Spinal cord (tissue), 9 donors: ENCODE measurements at regions not wholly inside any gene's neighbourhood (a gene's known extent, or its start where the extent isn't known, plus 50 kb on each side); places are given as distances from the start of the nearest gene placed in this dataset.

Experiments
- DNase-seq, 6 donors: peaks; one replicate each; pipeline versions ENCODE4 v3.0.0 to v3.0.0-alpha.2; 2013 to 2015; ENCODE audit warnings: low spot score in 6 of 6, low read depth in 4 of 6
- H3K27ac ChIP-seq: one replicate; pipeline ENCODE4 v1.5.1; 2013; ENCODE audit warnings: low read depth, low read length, control low read depth
- H3K27me3 ChIP-seq: one replicate; pipeline ENCODE4 v1.6.1; 2013; ENCODE audit warnings: low read length; ENCODE audit not compliant: control insufficient read depth, insufficient read depth
- H3K36me3 ChIP-seq: one replicate; pipeline ENCODE4 v1.6.1; 2013; ENCODE audit warnings: low read length; ENCODE audit not compliant: control insufficient read depth, insufficient read depth
- H3K4me1 ChIP-seq: one replicate; pipeline ENCODE4 v1.6.1; 2013; ENCODE audit warnings: low read length; ENCODE audit not compliant: control insufficient read depth, insufficient read depth
- H3K4me3 ChIP-seq: one replicate; pipeline ENCODE4 v1.5.1; 2013; ENCODE audit warnings: low read depth, low read length, control low read depth
- H3K9me3 ChIP-seq: one replicate; pipeline ENCODE4 v1.6.1; 2013; ENCODE audit warnings: low read length; ENCODE audit not compliant: control insufficient read depth, insufficient read depth
- WGBS: methylation state at CpG from one replicate; pipeline ENCODE4 v1.1.5; 2013; ENCODE audit warnings: missing lambda C conversion rate; ENCODE audit not compliant: insufficient coverage; 5-methylcytosine and 5-hydroxymethylcytosine counted together
- donor health status: healthy.

- H3K4me1 ChIP-seq, result peaks cover 3% of the 10 kb centered on the region
- H3K9me3 ChIP-seq, result no peaks in the 10 kb centered on the region
- no peak overlapping the region for H3K27ac ChIP-seq
- no peaks in the 10 kb centered on the region for H3K27me3 ChIP-seq
- 80% methylated on average over 1 of the region's 1 CpG for WGBS
- peak in 1 of 6 donors; percentile 39 for DNase-seq
- H3K4me3 ChIP-seq, result no peak overlapping the region
- peaks cover 3% of the 10 kb centered on the region for H3K36me3 ChIP-seq
Observed at GRCh38 chr15:29962407-29962806, 120.3 kb upstream of the GOLGA8J start.

DNA sequence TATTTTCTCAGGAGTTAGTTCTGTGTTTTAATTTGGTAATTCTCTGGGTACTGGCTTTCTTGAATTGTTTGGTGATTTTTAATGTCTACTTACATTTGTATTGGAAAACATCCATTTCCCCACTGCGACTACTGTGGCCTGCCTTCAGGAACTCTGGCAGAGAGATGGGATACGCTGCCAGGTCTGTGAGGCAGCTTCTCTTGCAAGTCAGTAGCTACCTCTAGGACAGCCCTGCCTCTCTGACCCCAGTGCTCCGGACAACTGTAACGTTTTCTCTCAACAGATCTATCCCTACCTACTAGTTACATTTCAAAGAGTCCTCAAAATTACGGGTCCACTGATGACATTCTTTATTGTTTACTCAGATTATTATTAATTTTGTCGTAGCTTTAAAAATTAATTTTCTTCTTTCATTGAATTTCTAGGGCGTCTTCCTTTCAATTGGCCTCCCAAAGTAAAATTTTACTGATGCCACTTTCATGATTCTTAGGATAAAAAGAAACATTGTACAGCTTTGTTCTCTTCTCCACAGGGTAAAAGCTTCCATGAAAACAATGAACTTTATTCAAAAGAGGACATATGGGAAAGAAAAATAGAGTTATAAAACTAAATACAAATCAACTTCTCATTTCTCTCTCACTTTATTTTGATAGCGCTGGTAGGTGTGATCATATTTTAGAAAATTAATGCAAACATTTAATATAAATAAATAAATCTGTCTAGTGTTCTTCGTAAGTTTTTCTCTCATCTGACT, 123.2 kb upstream of the GOLGA8J start:
- Histone ChIP-seq H3K4me1 (no peaks in the 10 kb centered on the region), H3K27me3 (no peaks in the 10 kb centered on the region), H3K4me3 (no peak overlapping the region), H3K27ac (no peak overlapping the region), H3K36me3 (no peaks in the 10 kb centered on the region), H3K9me3 (no peaks in the 10 kb centered on the region)
- 50% methylated on average over 1 of the region's 9 CpGs for WGBS
- peak in 1 of 6 donors; percentile 34 for DNase-seq

DNA sequence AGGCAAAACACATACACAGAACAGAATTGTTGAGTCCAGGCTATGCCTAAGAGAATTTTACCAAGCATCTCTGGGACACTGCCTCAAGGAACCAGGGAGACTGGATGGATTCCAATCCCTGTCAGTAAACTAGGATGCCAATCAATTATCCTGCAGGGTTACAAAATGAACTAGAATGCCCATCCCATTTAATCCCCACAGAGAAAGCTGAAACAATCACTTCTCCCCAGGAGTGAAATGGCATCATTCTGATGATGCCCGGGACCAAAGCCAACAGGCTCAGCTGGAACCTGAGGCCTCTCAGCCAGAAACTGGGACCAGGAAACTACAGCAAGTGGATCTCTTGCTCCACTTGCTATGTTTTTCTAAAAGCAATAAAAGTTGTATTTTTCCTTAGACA, 130.0 kb upstream of the TJP1 start:
- peaks cover 10% of the 10 kb centered on the region for H3K4me1 ChIP-seq
- H3K36me3 ChIP-seq, result no peaks in the 10 kb centered on the region
- no peak overlapping the region for H3K4me3 ChIP-seq
- 20% methylated on average over 1 of the region's 1 CpG for WGBS
- peak; percentile 50 to 90 (median 68) for DNase-seq
- peak overlapping the region; percentile 4 for H3K27ac ChIP-seq
- no peaks in the 10 kb centered on the region for H3K27me3 ChIP-seq
- no peaks in the 10 kb centered on the region for H3K9me3 ChIP-seq

DNA sequence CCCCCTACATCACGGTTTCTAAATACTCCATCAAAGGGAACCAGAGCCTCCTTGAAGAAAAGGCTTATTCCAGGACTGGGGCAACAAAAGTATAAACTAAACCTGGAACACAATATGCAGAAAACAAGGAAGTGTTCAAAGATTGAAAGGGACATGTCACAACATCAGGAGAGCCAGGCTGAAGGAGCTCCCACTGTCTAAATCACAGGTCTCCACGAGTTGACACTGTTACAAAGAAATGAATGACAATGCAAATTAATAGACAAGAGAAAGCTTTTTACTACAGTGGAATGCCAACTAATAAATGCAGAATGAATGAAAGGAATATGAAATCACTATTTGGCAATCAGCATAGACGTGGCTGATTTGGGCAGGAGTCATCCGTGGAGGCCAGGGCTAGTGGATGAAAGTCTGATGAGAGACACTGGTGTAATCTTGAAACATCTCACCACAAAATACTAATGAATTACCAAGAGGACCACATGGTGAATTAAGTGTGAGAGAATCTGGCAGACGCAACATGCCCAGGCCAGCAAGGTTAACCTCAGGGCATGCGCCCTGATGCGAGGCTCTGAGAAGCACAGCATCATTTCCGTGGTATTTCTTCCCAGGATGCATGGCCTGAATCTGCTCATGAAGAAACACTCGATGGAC, 123.8 kb upstream of the TJP1 start:
- no peak overlapping the region for H3K4me3 ChIP-seq
- no peaks in the 10 kb centered on the region for H3K27me3 ChIP-seq
- peaks cover 6% of the 10 kb centered on the region for H3K4me1 ChIP-seq
- H3K9me3 ChIP-seq, result no peaks in the 10 kb centered on the region
- 79% methylated on average over 5 of the region's 9 CpGs for WGBS
- DNase-seq, result no peak
- no peak overlapping the region for H3K27ac ChIP-seq
- H3K36me3 ChIP-seq, result no peaks in the 10 kb centered on the region

- no peak for DNase-seq
- Histone ChIP-seq H3K27ac (no peak overlapping the region), H3K9me3 (no peaks in the 10 kb centered on the region), H3K4me1 (peaks cover 5% of the 10 kb centered on the region), H3K36me3 (no peaks in the 10 kb centered on the region), H3K4me3 (no peak overlapping the region), H3K27me3 (no peaks in the 10 kb centered on the region)
- 100% methylated on average over 1 of the region's 2 CpGs for WGBS
Observed at GRCh38 chr15:29944925-29945324, 122.7 kb upstream of the TJP1 start.

DNA sequence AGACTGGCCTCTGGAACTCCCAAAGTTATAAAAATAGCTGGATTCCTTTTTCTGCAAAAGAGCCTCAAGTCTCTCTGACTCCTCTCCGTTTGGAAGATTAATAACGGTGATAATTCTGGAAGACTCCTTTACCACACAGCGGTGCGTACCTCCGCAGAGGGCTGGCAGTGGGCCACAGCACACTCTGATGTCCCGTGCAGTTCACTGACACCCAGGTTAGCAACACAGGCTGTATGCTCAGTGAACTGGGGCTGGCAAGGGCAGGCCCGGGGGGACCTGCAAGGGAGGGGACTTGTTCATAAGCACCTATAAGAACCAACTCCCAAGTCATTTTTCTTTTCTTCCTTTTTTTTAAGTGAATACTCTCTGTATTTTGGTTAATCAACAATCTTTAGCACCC, 120.3 kb upstream of the TJP1 start:
- WGBS, result 25% methylated on average over 4 of the region's 7 CpGs

GRCh38 chr15:29942143-29942542, 119.9 kb upstream of the TJP1 start:
- Histone ChIP-seq H3K4me3 (no peak overlapping the region), H3K9me3 (no peaks in the 10 kb centered on the region), H3K4me1 (peaks cover 5% of the 10 kb centered on the region), H3K27me3 (no peaks in the 10 kb centered on the region), H3K36me3 (no peaks in the 10 kb centered on the region), H3K27ac (no peak overlapping the region)
- no CpG with 5 or more reads among the region's 3 CpGs for WGBS
- peak in 4 of 6 donors; percentile 12 to 67 (median 40) for DNase-seq

More for the DNA sequence above, 120.3 kb upstream of the TJP1 start:
- H3K36me3 ChIP-seq, result no peaks in the 10 kb centered on the region
- H3K9me3 ChIP-seq, result no peaks in the 10 kb centered on the region
- H3K4me3 ChIP-seq, result no peak overlapping the region
- H3K27ac ChIP-seq, result no peak overlapping the region
- H3K27me3 ChIP-seq, result no peaks in the 10 kb centered on the region
- no peak for DNase-seq
- H3K4me1 ChIP-seq, result peaks cover 5% of the 10 kb centered on the region

DNA sequence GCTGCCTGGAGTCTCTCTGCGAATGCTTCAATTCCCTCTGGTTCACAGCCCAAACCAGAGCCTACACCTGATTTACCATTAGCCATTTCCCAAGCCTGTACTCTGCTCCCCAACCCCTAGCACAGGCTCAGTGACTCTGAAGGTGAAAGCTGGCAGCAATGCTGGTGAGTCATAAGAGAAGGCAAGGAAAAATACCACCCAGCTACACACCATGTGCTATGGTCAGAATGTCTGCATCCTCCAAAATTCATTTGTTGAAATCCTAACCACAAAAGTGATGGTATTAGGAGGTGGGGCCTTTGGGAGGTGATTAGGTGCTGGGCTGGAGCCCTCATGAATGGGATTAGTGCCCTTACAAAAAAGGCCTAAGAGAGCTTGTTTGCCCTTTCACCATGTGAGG, 117.1 kb upstream of the TJP1 start:
- no peaks in the 10 kb centered on the region for H3K27me3 ChIP-seq
- no peak overlapping the region for H3K27ac ChIP-seq
- WGBS, result 67% methylated on average over 1 of the region's 1 CpG

DNA sequence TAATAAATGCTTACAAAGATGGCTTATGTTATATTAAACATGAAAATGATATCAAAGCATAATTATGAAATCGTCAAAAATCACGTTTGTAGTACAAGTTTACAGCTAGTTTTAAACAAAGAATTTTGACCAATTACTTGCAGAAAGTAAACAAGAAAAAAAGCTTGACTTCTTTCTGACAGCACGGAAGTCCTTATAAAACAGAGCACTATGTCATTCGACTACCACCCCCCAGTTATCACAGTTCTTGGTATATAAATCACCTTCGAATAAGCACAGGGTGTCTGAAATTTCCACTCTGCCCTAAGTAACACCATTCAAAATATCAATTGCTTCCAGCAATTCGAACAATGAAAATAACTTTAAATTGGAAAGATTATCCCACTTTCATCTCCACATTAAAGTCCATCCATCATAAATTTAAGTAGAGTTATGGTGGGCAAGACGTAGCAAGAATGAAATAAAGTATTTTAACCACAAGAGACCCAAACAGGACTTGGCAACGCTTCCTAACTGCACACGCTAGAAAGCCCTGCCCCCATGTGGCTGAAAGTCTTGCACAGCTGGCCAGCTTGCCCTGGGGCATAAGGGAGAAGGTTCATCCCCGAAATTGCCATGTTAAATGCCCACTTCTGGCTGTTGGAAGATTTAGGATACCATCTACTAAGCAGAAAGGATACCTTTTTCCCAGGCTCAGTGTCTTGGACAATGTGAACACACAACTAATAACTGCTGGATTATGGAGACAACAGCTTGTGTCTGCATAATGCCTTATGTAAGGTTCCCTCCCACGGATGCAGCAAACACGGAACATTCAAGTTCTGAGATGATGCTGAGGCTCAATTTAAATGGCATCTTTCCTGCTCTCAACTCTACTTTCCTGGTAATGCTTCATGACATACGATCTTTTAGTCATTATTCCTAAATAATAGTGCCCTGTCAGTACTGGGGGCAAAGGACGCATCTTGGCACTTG, 116.4 kb upstream of the TJP1 start:
- Histone ChIP-seq H3K27me3 (no peaks in the 10 kb centered on the region), H3K4me3 (no peak overlapping the region), H3K27ac (no peak overlapping the region), H3K9me3 (no peaks in the 10 kb centered on the region), H3K4me1 (peaks cover 5% of the 10 kb centered on the region), H3K36me3 (no peaks in the 10 kb centered on the region)
- DNase-seq, result no peak
- 75% methylated on average over 7 of the region's 14 CpGs for WGBS

More for the DNA sequence above, 117.1 kb upstream of the TJP1 start:
- DNase-seq, result no peak
- peaks cover 5% of the 10 kb centered on the region for H3K4me1 ChIP-seq
- no peaks in the 10 kb centered on the region for H3K9me3 ChIP-seq
- no peaks in the 10 kb centered on the region for H3K36me3 ChIP-seq
- no peak overlapping the region for H3K4me3 ChIP-seq
